PC-9 (cell line): ENCODE measurements at regions not wholly inside any gene's neighbourhood (a gene's known extent, or its start where the extent isn't known, plus 50 kb on each side); places are given as distances from the start of the nearest gene placed in this dataset.
A peak's percentile ranks its signal among the peaks of the same experiment; 100 is the strongest.

Experiments used
- BruUV-seq: library from RNA; stranded (reverse); fragments of 400-500 nt; replicated peaks from 2 replicates; lab custom pipeline; 2021; lab: Mats Ljungman, UMichigan
- CTCF ChIA-PET: fragments of 300-600 bp; sonication (Branson Sonifier 250); formaldehyde crosslinking; loops from one replicate; lab custom pipeline; 2022; ENCODE audit warnings: antibody characterized with exemption; lab: Charles Lee
- POLR2A ChIA-PET: fragments of 300-600 bp; sonication (Branson Sonifier 250); formaldehyde crosslinking; loops from one replicate; lab custom pipeline; 2022; ENCODE audit warnings: antibody characterized with exemption; ENCODE audit not compliant: unreplicated experiment; lab: Charles Lee
- DNase-seq, 2 experiments: peaks; one replicate each; pipeline versions ENCODE4 v3.0.0 to v3.0.0-alpha.2; 2015 to 2022; ENCODE audit warnings: mixed read lengths in 1 of 2
- H2AFZ ChIP-seq: fragments of 200-600 bp; sonication (generic); 2 replicates; pipeline ENCODE4 v1.8.1; 2017; ENCODE audit warnings: antibody characterized with exemption
- H3F3A ChIP-seq: fragments of 200-600 bp; sonication (generic); 2 replicates; pipeline ENCODE4 v1.8.1; 2017; ENCODE audit warnings: antibody characterized with exemption, mild to moderate bottlenecking, low read depth; ENCODE audit not compliant: insufficient read depth
- H3K27ac ChIP-seq: fragments of 200-600 bp; sonication (generic); 2 replicates; pipeline ENCODE4 v1.6.1; 2016; ENCODE audit warnings: mixed run types
- H3K27me3 ChIP-seq: fragments of 200-600 bp; sonication (generic); 2 replicates; pipeline ENCODE4 v1.6.1; 2016; ENCODE audit warnings: low read depth, mixed run types; ENCODE audit not compliant: insufficient read depth
- H3K36me3 ChIP-seq: fragments of 200-600 bp; sonication (generic); 2 replicates; pipeline ENCODE4 v1.6.1; 2016; ENCODE audit warnings: low read depth, mixed run types
- H3K4me1 ChIP-seq: fragments of 200-600 bp; sonication (generic); replicated peaks from 2 replicates; pipeline ENCODE4 v1.6.1; 2016; ENCODE audit warnings: mixed run types; ENCODE audit not compliant: insufficient read depth
- H3K4me2 ChIP-seq: fragments of 200-600 bp; sonication (generic); 2 replicates; pipeline ENCODE4 v1.6.1; 2017; ENCODE audit warnings: mixed run types
- H3K4me3 ChIP-seq: fragments of 200-600 bp; sonication (generic); 2 replicates; pipeline ENCODE4 v1.6.1; 2016; ENCODE audit warnings: mixed run types
- H3K79me2 ChIP-seq: fragments of 200-600 bp; sonication (generic); 2 replicates; pipeline ENCODE4 v1.6.1; 2017; ENCODE audit warnings: low read depth, mixed run types
- H3K9me2 ChIP-seq: fragments of 200-600 bp; sonication (generic); 2 replicates; pipeline ENCODE4 v1.8.1; 2017; ENCODE audit warnings: mild to moderate bottlenecking; ENCODE audit not compliant: insufficient read depth
- H3K9me3 ChIP-seq: fragments of 200-600 bp; sonication (generic); 2 replicates; pipeline ENCODE4 v1.8.1; 2016; ENCODE audit warnings: low read depth; ENCODE audit not compliant: insufficient read depth
- H4K20me1 ChIP-seq: fragments of 200-600 bp; sonication (generic); 2 replicates; pipeline ENCODE4 v1.8.1; 2017; ENCODE audit not compliant: insufficient read depth
- CTCF ChIP-seq: fragments of 200-600 bp; sonication (generic); conservative IDR thresholded peaks from 2 replicates; pipeline ENCODE4 v1.6.1; 2017; ENCODE audit warnings: mixed run types, antibody characterized with exemption, mild to moderate bottlenecking, moderate library complexity
- EZH2 ChIP-seq: fragments of 200-600 bp; sonication (generic); IDR thresholded peaks from 2 replicates; pipeline ENCODE4 v1.8.0; 2017; ENCODE audit warnings: antibody characterized with exemption, low read depth
- intact Hi-C: fragments of 100-400 bp; cut with micrococcal nuclease; formaldehyde crosslinking; loops from one replicate; pipeline ENCODE4 v1.10.0; 2022; ENCODE audit not compliant: unreplicated experiment

GRCh38 chr3:88416436-88416835, 266.7 kb downstream of the C3orf38 start:
- H3K27me3 ChIP-seq, result no peaks in the 10 kb centered on the region
- no peak overlapping the region for H2AFZ ChIP-seq
- DNase-seq, result no peak
- no peaks in the 10 kb centered on the region for H4K20me1 ChIP-seq
- H3K36me3 ChIP-seq, result no peaks in the 10 kb centered on the region
- TF ChIP-seq EZH2 (no peak), CTCF (no peak)
- no peaks in the 10 kb centered on the region for H3K79me2 ChIP-seq
- intact Hi-C loops, result no loop called here
- no peaks in the 10 kb centered on the region for H3F3A ChIP-seq
- no peaks in the 10 kb centered on the region for H3K4me1 ChIP-seq
- no peaks in the 10 kb centered on the region for H3K9me3 ChIP-seq
- no peak overlapping the region for H3K4me2 ChIP-seq
- CTCF ChIA-PET, result no interaction called here
- H3K27ac ChIP-seq, result no peak overlapping the region
- H3K4me3 ChIP-seq, result no peak overlapping the region
- H3K9me2 ChIP-seq, result no peaks in the 10 kb centered on the region
- no TSS peak for BruUV-seq
- POLR2A ChIA-PET, result no interaction called here

GRCh38 chr3:88418219-88418618, 268.5 kb downstream of the C3orf38 start:
- no peaks in the 10 kb centered on the region for H3K27me3 ChIP-seq
- no peaks in the 10 kb centered on the region for H3K4me1 ChIP-seq
- H3K9me3 ChIP-seq, result no peaks in the 10 kb centered on the region
- DNase-seq, result no peak
- H4K20me1 ChIP-seq, result no peaks in the 10 kb centered on the region
- H3K79me2 ChIP-seq, result no peaks in the 10 kb centered on the region
- BruUV-seq, result no TSS peak
- no peaks in the 10 kb centered on the region for H3K36me3 ChIP-seq
- no peak overlapping the region for H2AFZ ChIP-seq
- H3F3A ChIP-seq, result no peaks in the 10 kb centered on the region
- H3K9me2 ChIP-seq, result no peaks in the 10 kb centered on the region
- no peak overlapping the region for H3K27ac ChIP-seq
- no peak overlapping the region for H3K4me2 ChIP-seq
- ChIA-PET CTCF (no interaction called here), POLR2A (no interaction called here)
- no peak overlapping the region for H3K4me3 ChIP-seq
- TF ChIP-seq CTCF (no peak), EZH2 (no peak)
- intact Hi-C loops, result no loop called here

- H3K36me3 ChIP-seq, result no peaks in the 10 kb centered on the region
- no peaks in the 10 kb centered on the region for H3K27me3 ChIP-seq
- H3K4me2 ChIP-seq, result no peak overlapping the region
- no peak overlapping the region for H3K27ac ChIP-seq
- no peak overlapping the region for H3K4me3 ChIP-seq
- CTCF ChIA-PET, result no interaction called here
- H4K20me1 ChIP-seq, result no peaks in the 10 kb centered on the region
- TF ChIP-seq CTCF (no peak), EZH2 (no peak)
- no TSS peak for BruUV-seq
- H2AFZ ChIP-seq, result peak overlapping the region; percentile 22; the same call in 1 of the 2 replicates
- DNase-seq, result no peak
- no peaks in the 10 kb centered on the region for H3F3A ChIP-seq
- H3K9me3 ChIP-seq, result no peaks in the 10 kb centered on the region
- POLR2A ChIA-PET, result no interaction called here
- no peaks in the 10 kb centered on the region for H3K79me2 ChIP-seq
- intact Hi-C loops, result no loop called here
- no peaks in the 10 kb centered on the region for H3K4me1 ChIP-seq
- H3K9me2 ChIP-seq, result no peaks in the 10 kb centered on the region
Measured at GRCh38 chr3:88433568-88433967, 283.8 kb downstream of the C3orf38 start.
